Activated CD4-positive, alpha-beta T cell treated with anti-CD3 and anti-CD28 coated beads for 48 hours (primary cell): ENCODE measurements at regions not wholly inside any gene's neighbourhood (a gene's known extent, or its start where the extent isn't known, plus 50 kb on each side); places are given as distances from the start of the nearest gene placed in this dataset.

Experiments
- DNase-seq: peaks from one replicate; pipeline ENCODE4 v3.0.0-alpha.2; 2020

- no peak for DNase-seq
Measured at GRCh38 chr4:176443646-176444409, 124.1 kb downstream of the SPCS3 start.

GRCh38 chr4:176444741-176445140, 125.0 kb downstream of the SPCS3 start:
- DNase-seq: no peak

GRCh38 chr4:176448761-176449160, 129.0 kb downstream of the SPCS3 start:
- DNase-seq: no peak

GRCh38 chr4:176451443-176451842, 131.7 kb downstream of the SPCS3 start:
- no peak for DNase-seq

- no peak for DNase-seq
Measured at GRCh38 chr4:176453079-176453478, 133.3 kb downstream of the SPCS3 start.

GRCh38 chr4:176453658-176454057, 133.9 kb downstream of the SPCS3 start:
- no peak for DNase-seq

GRCh38 chr4:176464748-176465147, 145.0 kb downstream of the SPCS3 start:
- no peak for DNase-seq

- no peak for DNase-seq
Measured at GRCh38 chr4:176467001-176467400, 147.2 kb downstream of the SPCS3 start.

GRCh38 chr4:176469546-176469945, 149.8 kb downstream of the SPCS3 start:
- DNase-seq: no peak

- DNase-seq: no peak
Measured at GRCh38 chr4:176470671-176471070, 150.9 kb downstream of the SPCS3 start.

- no peak for DNase-seq
Measured at GRCh38 chr4:176475067-176475466, 155.3 kb downstream of the SPCS3 start.

GRCh38 chr4:176478076-176478475, 158.3 kb downstream of the SPCS3 start:
- no peak for DNase-seq

- no peak for DNase-seq
Measured at GRCh38 chr4:176479767-176480166, 160.0 kb downstream of the SPCS3 start.

GRCh38 chr4:176482972-176483371, 163.2 kb downstream of the SPCS3 start:
- DNase-seq: no peak

- no peak for DNase-seq
Measured at GRCh38 chr4:176484301-176484984, 164.7 kb downstream of the SPCS3 start.

- no peak for DNase-seq
Measured at GRCh38 chr4:176489001-176489400, 169.2 kb downstream of the SPCS3 start.

GRCh38 chr4:176492646-176493302, 173.0 kb downstream of the SPCS3 start:
- no peak for DNase-seq

GRCh38 chr4:176498617-176499256, 179.0 kb downstream of the SPCS3 start:
- DNase-seq: no peak

- DNase-seq: no peak
Measured at GRCh38 chr4:176499518-176499917, 179.8 kb downstream of the SPCS3 start.

GRCh38 chr4:176500894-176501293, 181.1 kb downstream of the SPCS3 start:
- DNase-seq: no peak

- no peak for DNase-seq
Measured at GRCh38 chr4:176504118-176504517, 184.4 kb downstream of the SPCS3 start.

- no peak for DNase-seq
Measured at GRCh38 chr4:176507845-176508533, 188.2 kb downstream of the SPCS3 start.

GRCh38 chr4:176508780-176509331, 189.1 kb downstream of the SPCS3 start:
- no peak for DNase-seq
